Loucy (cell line): ENCODE measurements at regions not wholly inside any gene's neighbourhood (a gene's known extent, or its start where the extent isn't known, plus 50 kb on each side); places are given as distances from the start of the nearest gene placed in this dataset.

Experiments
- H2AFZ ChIP-seq: fragments of 200-600 bp; sonication (generic); 2 replicates; pipeline ENCODE4 v1.6.0; 2016; ENCODE audit warnings: antibody characterized with exemption, mild to moderate bottlenecking, low read length, moderate library complexity
- H3F3A ChIP-seq: fragments of 200-600 bp; 2 replicates; pipeline ENCODE4 v1.6.0; 2016; ENCODE audit warnings: antibody characterized with exemption, low read depth, mild to moderate bottlenecking
- H3K27me3 ChIP-seq: fragments of 200-600 bp; sonication (generic); 2 replicates; pipeline ENCODE4 v1.6.1; 2014; ENCODE audit warnings: low read length, mild to moderate bottlenecking; ENCODE audit not compliant: insufficient read depth, poor library complexity, severe bottlenecking
- H3K36me3 ChIP-seq: fragments of 200-600 bp; sonication (generic); 2 replicates; pipeline ENCODE4 v1.6.1; 2016; ENCODE audit warnings: low read length; ENCODE audit not compliant: insufficient read depth
- H3K4me1 ChIP-seq: fragments of 200-600 bp; sonication (generic); 2 replicates; pipeline ENCODE4 v1.5.1; 2014; ENCODE audit warnings: low read length, mild to moderate bottlenecking; ENCODE audit not compliant: insufficient read depth, poor library complexity, severe bottlenecking
- H3K4me2 ChIP-seq: fragments of 200-600 bp; sonication (generic); 2 replicates; pipeline ENCODE4 v1.6.0; 2014; ENCODE audit warnings: antibody characterized with exemption, low read length, low read depth, mild to moderate bottlenecking; ENCODE audit not compliant: poor library complexity, severe bottlenecking
- H3K4me3 ChIP-seq: fragments of 200-600 bp; sonication (generic); 2 replicates; pipeline ENCODE4 v1.5.1; 2014; ENCODE audit warnings: low read length, mild to moderate bottlenecking, mixed read lengths; ENCODE audit not compliant: poor library complexity, severe bottlenecking
- H3K79me2 ChIP-seq: fragments of 200-600 bp; sonication (generic); 2 replicates; pipeline ENCODE4 v1.6.1; 2014; ENCODE audit warnings: low read length; ENCODE audit not compliant: insufficient read depth
- H3K9ac ChIP-seq: fragments of 200-600 bp; sonication (generic); 2 replicates; pipeline ENCODE4 v1.6.0; 2014; ENCODE audit warnings: mild to moderate bottlenecking, low read depth, low read length, moderate library complexity; ENCODE audit not compliant: poor library complexity, severe bottlenecking
- H3K9me2 ChIP-seq: fragments of 200-600 bp; sonication (generic); replicated peaks from 2 replicates; pipeline ENCODE4 v1.6.1; 2016; ENCODE audit warnings: low read depth, low read length, mixed read lengths
- H3K9me3 ChIP-seq: fragments of 200-600 bp; sonication (generic); 2 replicates; pipeline ENCODE4 v1.6.1; 2014; ENCODE audit warnings: mild to moderate bottlenecking, antibody characterized with exemption, low read length, low read depth; ENCODE audit not compliant: insufficient read depth
- H4K20me1 ChIP-seq: fragments of 200-600 bp; sonication (generic); 2 replicates; pipeline ENCODE4 v1.6.0; 2014; ENCODE audit warnings: antibody characterized with exemption, low read length, mild to moderate bottlenecking; ENCODE audit not compliant: insufficient read depth, poor library complexity, severe bottlenecking
- CTCF ChIP-seq: fragments of 200-600 bp; sonication (generic); conservative IDR thresholded peaks from 2 replicates; pipeline ENCODE4 v1.5.1; 2014; ENCODE audit warnings: mild to moderate bottlenecking, antibody characterized with exemption, low read length
- EZH2phosphoT487 ChIP-seq: fragments of 200-600 bp; IDR thresholded peaks from 2 replicates; pipeline ENCODE4 v1.6.1; 2018; ENCODE audit warnings: antibody characterized with exemption, mild to moderate bottlenecking, moderate library complexity, borderline replicate concordance

GRCh38 chr5:109962882-109963603, 273.3 kb downstream of the MAN2A1 start:
- H4K20me1 ChIP-seq, result no peaks in the 10 kb centered on the region
- no peak overlapping the region for H3K4me3 ChIP-seq
- H3K36me3 ChIP-seq, result no peaks in the 10 kb centered on the region
- H3K9me3 ChIP-seq, result no peaks in the 10 kb centered on the region
- no peaks in the 10 kb centered on the region for H3F3A ChIP-seq
- H3K9ac ChIP-seq, result no peak overlapping the region
- no peak overlapping the region for H3K4me2 ChIP-seq
- no peaks in the 10 kb centered on the region for H3K79me2 ChIP-seq
- TF ChIP-seq EZH2phosphoT487 (no peak), CTCF (no peak)
- H3K27me3 ChIP-seq, result no peaks in the 10 kb centered on the region
- no peaks in the 10 kb centered on the region for H3K4me1 ChIP-seq
- no peaks in the 10 kb centered on the region for H3K9me2 ChIP-seq
- no peak overlapping the region for H2AFZ ChIP-seq

GRCh38 chr5:109964136-109964535, 274.4 kb downstream of the MAN2A1 start:
- no peaks in the 10 kb centered on the region for H4K20me1 ChIP-seq
- TF ChIP-seq CTCF (no peak), EZH2phosphoT487 (no peak)
- H3F3A ChIP-seq, result no peaks in the 10 kb centered on the region
- H3K4me3 ChIP-seq, result no peak overlapping the region
- H3K9me2 ChIP-seq, result no peaks in the 10 kb centered on the region
- no peak overlapping the region for H3K9ac ChIP-seq
- H3K79me2 ChIP-seq, result no peaks in the 10 kb centered on the region
- no peaks in the 10 kb centered on the region for H3K27me3 ChIP-seq
- no peak overlapping the region for H2AFZ ChIP-seq
- H3K9me3 ChIP-seq, result no peaks in the 10 kb centered on the region
- H3K4me2 ChIP-seq, result no peak overlapping the region
- no peaks in the 10 kb centered on the region for H3K4me1 ChIP-seq
- H3K36me3 ChIP-seq, result no peaks in the 10 kb centered on the region

- no peak overlapping the region for H3K4me3 ChIP-seq
- no peak overlapping the region for H2AFZ ChIP-seq
- no peak overlapping the region for H3K4me2 ChIP-seq
- no peak for TF ChIP-seq CTCF
- no peak for TF ChIP-seq EZH2phosphoT487
- H3K9me2 ChIP-seq, result no peaks in the 10 kb centered on the region
- H3F3A ChIP-seq, result no peaks in the 10 kb centered on the region
- no peaks in the 10 kb centered on the region for H3K9me3 ChIP-seq
- H3K36me3 ChIP-seq, result no peaks in the 10 kb centered on the region
- H3K4me1 ChIP-seq, result no peaks in the 10 kb centered on the region
- H3K79me2 ChIP-seq, result no peaks in the 10 kb centered on the region
- no peaks in the 10 kb centered on the region for H4K20me1 ChIP-seq
- H3K27me3 ChIP-seq, result no peaks in the 10 kb centered on the region
- no peak overlapping the region for H3K9ac ChIP-seq
These were observed 275.9 kb downstream of the MAN2A1 start for GRCh38 chr5:109965634-109966033.
